HG03097 (cell line): ENCODE measurements at regions not wholly inside any gene's neighbourhood (a gene's known extent, or its start where the extent isn't known, plus 50 kb on each side); places are given as distances from the start of the nearest gene placed in this dataset.
"Not testable (repeated sequence)": the region's sequence is repeated elsewhere in the genome, so short reads cannot be mapped to it uniquely, and the experiment has no call there.

Source experiments
- ATAC-seq: cut with Tn5 transposase; IDR thresholded peaks from one replicate; pipeline ENCODE4 v1.9.1; 2021; ENCODE audit not compliant: unreplicated experiment, low FRiP score

DNA sequence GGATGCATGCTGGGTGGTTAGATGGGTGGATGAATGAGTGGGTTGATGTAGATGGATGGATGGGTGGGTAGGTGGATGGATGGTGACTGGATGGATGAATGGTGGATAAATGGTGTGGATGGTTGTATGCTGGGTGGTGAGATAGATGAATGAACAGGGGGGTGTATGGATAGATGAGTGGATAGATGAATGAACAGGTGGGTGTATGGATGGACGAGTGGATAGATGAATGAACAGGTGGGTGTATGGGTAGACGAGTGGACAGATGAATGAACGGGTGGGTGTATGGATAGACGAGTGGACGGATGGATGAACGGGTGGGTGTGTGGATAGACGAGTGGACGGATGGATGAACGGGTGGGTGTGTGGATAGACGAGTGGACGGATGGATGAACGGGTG lies 108.2 kb downstream of the NPIPB11 start:
- ATAC-seq: not testable (repeated sequence)

DNA sequence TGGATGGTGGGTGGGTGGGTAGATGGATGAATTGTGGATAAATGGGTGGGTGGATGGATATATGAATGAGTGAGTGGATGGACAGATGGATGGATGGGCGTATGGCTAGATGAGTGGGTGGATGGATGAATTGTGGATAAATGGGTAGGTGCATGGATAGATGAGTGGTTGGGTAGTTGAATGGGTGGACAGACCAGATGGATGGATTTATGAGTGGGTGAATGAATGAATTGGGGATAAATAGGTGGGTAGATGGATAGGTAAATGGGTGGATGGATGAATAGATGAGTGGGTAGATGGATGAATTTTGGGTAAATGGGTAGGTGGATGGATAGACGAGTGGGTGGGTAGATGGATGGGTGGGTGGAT lies 108.7 kb downstream of the NPIPB11 start:
- ATAC-seq: not testable (repeated sequence)

DNA sequence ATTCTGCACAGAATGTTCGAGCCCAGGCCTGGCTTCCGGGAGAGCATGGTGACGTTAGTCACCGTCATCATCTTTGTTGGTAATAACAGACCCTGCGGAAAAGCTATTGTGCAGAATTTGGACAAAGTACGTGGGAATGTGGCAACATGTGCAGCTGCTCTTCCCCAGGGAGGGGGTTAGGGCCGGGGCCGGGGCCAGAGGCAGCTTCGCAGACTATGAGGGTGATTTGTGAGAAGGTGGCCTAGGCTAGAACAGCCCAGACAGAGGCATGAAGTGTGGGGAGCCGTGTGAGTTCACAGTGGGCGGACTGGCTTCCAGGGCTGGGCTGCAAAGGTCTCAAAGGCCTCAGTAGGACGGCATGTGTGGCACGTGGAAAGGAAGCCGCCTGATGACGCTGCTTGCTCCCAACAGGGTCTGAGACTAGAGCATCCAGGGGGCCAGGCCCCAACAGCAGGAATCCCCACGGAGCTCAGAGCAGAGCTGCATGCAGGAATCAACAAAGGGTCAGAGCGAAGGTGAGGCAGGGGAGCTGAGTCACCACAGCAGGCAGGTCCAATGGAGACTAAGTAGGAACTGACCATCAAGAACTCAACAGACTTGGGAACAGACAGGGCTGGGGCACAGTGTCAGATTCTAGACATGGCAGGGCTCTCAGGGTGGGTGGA lies 109.2 kb downstream of the NPIPB11 start:
- ATAC-seq: not testable (repeated sequence)

DNA sequence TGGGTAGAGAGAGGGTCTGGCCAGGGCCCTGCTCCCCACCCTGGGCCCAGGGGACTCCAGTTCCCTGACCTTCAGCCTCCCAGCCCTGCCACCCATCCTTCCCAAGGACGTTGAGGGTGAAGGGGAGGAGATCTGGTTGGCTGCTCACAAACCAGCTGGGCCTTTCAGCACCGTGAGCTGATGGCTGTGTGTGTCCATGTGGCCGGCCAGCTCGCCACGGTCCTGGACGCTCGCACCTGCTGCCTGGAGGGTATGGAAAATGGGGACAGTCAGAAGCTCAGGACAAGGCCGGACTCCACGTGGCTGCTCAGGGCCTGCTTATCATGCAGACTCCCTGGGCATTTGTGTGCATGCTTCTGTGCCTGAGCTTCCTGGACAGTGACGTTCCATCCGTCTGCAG lies 110.3 kb downstream of the NPIPB11 start:
- ATAC-seq: not testable (repeated sequence)

DNA sequence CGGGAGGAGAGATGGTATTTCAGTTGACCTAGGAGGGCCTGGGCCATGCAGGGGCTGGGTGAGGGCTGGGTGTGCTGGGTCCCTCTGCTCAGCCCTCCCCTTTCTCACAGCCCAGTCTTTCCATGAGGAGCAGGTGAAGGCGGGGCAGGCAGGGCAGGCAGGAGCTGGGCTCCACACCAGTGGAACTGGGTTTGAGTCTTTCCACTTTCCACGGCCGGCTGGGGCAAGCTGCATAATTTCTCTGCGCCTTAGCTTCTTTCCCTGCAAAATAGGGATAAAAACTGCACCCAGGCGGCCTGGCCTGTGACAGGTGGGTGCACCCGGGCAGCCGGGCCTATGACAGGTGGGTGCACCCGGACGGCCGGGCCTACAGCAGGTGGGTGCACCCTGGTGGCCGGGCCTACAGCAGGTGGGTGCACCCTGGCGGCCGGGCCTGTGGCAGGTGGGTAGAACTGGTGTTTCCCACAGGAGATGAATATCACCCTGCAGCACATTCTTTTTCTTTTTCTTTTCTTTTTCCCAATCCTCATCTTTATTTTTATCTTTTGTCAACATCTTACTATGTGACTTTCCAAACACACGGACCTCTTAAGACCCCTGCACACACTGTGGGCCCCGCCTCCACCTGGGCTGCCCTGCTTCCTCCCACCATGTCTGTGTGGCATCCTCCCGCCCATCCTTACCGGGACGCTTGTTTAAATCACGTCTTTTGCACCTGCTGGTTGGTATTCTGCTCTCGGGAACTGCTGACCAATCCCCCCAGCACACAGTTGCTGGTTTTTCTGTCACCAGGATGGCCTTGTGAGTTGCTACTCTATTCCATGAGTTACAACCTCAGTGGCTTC lies 111.3 kb downstream of the NPIPB11 start:
- not testable (repeated sequence) for ATAC-seq

DNA sequence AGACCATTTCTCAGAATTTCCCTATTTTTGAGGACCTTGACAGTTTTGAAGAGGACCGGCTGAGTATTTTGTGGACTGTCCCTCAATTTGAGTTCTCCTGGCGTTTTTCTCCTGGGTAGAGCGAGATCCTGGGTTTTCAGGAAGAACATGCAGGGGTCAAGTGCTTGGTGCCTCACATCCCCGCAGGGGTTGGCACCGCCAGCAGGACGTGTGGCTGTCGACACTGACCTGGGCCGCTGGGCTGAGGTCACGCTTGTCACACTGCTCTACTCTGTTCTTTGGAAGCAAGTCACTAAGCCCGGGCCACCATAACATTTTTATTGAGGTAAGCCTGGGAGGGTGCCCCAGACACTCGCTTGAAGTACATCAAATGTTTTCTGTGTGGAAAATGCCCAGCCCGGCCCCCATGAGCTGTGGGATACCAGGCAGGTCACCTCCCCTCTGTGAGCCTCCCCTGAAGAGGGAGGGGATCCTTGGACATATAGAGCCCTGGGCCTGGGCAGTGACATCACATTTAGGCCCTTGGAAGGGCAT lies 112.0 kb downstream of the NPIPB11 start:
- ATAC-seq: not testable (repeated sequence)

DNA sequence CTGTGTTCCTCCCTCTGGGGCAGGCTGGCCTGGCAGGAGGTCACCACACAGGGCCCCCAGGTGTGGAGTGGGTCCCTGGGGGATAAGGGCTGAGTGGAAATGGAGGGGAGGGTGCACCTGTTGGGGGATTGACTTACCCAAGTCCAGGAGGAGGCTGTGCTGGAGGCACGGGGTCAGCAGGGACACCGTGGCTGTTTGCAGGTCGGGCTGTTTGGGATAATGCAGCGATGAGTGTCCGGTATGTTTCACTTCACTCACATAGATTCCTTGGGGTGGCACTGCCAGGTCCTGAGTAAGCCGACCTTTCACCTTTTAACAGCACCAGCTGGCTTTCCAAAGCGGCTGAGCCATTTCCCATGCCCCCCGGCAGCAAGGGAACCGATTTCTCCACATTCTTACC lies 113.0 kb downstream of the NPIPB11 start:
- not testable (repeated sequence) for ATAC-seq

DNA sequence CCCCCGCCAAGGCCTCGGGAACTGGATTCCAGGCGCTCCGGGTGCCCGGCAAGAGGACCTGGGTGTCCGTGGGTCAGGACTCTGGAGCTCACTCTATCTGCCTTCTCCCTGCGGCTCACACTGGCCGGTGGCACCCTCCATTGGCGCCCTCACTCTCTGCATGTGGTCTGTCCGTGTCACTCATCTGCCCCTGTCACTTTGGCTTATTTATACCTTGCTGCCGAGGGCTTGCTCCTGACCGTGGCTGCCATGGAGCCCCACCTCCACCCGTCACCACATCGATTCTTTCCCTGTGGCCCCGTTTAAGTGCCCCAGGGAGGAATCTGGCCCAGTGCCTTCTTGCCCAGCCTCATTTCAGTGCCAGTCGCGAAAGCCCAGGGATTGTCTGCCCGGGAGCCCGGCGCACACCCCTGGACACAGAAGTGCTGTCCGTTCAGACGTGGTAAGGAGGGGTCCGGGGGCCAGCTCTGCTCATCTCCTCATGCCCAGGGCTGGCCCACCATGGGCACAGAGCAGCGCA lies 113.5 kb downstream of the NPIPB11 start:
- ATAC-seq: not testable (repeated sequence)

DNA sequence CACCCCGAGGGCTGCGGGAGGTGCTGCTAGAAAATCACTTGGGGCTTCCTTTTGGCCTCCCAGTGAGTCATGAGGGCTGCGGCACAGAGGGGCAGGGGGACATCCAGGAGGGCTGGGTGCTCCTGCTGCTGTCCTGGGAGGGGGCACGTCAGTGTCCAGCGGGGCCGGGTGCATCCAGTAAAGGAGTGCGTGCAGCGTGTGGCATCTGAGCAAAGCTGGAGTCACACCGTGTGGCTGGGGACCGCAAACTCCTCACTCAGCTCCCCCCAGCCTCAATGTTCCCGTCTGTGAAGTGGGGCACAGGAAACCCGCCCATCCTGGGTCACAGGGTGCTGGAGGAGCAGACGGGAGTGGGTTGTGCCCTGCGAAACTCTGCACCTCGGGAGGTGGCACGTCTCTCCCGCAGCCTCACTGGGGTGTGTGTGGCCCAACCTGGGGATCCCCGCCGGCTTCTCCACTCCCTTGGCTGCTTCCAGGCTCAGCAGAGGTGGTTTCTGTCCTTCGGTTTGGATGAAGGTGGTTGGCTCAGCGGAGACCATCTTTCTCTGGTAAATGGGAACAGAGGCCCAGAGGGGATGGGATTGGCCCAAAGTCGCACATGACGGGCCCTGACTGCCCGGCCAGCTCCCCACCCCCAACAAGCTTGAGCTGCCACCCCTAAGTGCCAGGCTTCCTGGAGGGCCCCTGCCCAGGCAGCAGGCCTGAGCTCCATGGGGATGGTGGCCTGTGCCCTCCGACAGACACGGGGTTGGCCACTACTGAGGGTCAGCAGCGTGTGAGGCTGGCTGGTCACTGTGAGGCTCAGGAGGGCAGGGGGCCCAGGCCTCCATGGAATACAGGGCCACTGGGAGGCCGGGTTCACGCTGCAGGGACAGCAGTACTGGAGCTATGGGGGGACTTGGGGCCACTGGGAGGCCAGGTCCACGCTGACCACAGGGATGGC lies 114.9 kb downstream of the NPIPB11 start:
- ATAC-seq: not testable (repeated sequence)

DNA sequence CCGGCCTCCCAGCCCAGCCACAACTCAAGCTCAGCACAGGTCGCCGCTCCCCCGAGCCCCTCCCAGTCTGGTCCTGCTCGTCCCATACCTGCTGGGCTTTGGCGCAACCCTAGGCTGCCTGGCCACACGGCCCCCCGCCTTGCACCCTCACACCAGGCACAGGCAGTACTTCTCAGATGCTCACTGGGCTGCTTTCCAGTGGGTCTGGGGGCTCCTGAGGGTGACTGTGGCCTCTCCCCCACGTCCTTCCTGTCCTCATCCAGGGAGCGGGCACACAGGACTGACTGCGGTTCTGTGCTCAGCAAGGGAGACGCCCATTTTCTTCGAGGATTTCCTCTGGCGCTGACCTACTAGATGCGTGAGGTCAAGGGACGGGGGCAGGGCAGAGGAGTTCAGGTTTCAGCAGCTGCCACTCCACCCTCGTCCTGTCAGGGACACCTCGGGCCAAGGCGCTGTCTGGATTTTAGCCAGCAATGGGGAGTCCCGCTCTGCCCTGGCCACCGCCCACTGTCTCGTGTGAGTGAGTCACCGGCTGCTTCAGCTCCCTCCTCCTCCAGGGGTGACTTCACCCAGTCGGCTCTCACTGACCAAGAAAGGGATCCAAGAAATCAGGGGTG lies 115.8 kb downstream of the NPIPB11 start:
- ATAC-seq: peak; percentile 68

DNA sequence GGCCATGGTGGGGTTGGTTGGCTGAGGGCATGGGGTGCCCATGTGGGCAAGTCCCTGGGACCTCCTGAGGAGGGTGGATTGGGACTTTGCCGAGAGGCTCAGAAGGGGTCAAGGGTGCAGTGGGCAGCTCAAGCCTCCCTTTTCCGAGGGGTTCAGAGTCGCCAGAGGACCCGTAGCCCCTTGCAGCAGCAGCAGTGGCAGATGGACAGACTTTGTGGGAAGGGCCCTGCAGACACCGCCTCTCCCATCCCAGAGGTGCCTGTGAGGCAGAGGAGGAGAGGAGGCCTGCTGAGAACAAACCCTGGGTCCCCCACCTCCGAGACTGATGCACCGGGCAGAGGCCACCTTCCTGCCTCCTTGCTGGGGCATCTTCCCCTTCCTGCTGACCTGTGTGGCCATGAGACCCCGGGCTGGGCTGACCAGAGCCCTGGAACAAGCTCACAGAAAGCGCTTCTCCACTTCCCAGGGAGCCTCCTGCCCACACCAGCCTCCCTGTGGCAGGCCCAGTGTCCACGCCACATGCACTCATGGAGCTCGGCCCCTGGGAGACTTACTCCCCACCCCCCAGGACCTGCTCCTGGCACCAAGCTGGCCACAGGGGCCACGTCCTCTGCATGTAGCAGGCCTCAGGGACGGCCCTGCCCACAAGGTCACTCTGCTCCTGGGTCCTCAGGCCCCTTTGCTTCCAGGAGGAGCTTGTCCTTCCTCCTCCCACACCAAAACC lies 116.8 kb downstream of the NPIPB11 start:
- ATAC-seq: not testable (repeated sequence)

DNA sequence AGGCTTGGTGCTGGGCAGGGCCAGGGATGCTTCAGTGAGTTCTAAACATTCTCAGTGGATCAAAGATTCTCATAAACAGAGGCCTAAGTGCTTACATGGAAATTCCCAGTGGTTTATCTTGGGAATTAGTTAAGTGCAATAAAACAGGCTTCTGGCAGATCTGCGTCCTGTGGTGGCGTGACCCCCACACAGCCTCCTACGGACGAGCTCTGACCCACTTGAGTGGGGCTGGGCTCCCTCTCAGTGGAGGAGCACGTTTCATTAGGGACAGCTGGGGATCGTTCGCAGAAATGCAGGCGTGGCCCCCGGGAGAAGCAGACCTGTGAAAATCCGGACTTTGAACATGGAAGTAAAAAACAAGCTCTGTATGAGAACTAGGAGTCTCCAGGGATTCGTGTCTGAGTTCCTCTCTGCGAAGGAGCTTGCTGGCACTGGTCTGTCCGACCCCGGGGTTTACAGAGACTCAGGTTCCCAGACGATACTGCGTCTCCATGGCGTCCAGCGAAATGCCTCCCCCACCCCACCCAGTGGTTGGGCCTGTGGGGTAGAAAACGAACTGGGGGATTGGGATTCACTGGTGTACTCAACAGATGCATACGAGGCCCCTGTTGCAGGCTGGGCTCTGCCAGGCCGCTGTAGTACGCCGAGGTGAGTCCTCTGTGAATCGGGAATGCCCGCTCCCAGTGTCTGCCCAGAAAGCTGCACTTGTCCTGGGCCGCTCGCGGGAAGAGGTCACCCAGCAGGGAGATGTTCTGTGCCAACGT lies 117.6 kb downstream of the NPIPB11 start:
- ATAC-seq: not testable (repeated sequence)

DNA sequence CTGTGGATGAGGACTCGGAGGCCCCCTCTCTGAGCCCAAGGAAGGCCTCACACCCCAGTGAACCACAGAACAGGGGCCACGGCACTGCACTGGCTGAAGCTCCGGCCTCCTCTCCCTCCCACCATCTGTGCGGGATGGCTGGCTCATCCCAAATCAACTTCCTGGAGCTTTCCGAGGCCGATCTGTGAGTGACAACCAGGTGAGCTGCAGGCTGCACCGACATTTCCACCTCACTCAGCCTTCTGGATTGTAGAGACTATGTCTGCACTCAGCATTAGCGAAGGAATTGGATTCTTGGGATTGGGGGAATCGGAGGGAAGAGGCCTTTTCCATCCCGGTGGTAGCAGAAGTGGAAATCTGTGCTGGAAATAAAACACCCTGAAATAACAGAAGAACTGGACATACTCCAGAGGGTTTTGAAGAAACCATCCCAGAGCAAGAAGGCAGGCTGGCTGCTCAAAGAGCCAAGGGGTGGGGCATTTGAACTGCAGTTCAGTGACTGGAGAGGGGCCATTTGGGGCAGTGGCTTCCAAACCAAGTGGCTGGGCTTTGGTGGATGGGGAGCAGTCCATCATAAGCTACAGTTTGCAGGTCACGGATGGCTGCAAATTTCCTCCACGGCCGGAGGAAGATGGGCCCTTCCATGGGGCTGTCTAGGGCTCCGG lies 118.5 kb downstream of the NPIPB11 start:
- not testable (repeated sequence) for ATAC-seq

DNA sequence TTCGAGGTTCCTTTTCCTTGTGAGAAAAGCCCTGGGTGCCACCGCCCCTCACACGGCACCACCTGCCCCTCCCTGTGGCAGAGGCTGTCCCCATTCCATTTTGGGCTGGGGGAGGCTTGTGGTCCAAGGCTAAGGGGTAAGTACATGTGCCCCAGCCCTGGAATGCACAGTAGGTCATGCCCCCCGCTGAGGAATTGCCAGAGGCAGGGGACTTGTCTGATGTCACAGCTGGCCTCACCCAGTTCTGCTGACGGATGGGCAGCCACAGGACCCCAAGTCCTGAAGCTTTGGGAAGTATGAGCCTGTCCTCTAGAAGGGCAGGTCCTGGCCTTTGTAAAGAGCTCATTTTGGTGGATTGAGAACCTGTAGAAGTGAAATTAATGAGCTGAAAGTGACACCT lies 119.3 kb downstream of the NPIPB11 start:
- ATAC-seq: not testable (repeated sequence)

DNA sequence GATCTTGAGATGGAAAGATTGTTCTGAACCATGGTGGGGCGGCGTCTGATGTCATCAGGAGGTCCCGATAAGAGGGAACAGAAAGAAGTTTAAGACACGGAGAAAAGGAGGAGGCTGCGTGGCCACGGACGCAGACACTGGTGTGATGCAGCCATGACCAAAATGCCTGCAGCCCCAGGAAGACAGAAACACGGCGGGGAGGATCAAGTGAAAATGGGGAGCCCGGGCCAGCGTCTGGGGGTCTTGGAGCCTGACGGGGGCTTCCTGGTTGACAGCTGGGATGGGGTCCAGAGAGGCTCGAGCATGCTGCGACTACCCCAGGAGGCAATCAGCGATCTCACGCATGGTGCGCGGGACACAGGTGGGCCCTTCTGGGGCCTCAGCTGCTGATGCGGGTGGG lies 119.7 kb downstream of the NPIPB11 start:
- not testable (repeated sequence) for ATAC-seq

DNA sequence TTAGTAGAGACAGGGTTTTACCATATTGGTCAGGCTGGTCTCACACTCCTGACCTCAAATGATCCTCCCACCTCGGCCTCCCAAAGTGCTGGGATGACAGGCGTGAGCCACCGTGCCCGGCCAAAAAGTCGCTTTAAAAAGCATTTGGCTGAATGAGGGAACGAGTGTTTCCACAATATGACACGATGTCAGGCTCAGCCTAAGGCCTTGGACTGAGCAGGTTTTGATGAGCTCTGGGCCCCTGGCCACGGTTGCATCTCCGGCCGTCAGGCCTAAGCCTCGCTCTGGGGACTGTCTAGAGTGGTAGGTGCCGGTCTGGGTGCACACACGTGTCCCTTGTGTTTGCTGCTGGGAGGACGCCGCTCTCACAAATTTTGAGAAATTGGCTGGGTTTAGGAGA lies 120.3 kb downstream of the NPIPB11 start:
- not testable (repeated sequence) for ATAC-seq

DNA sequence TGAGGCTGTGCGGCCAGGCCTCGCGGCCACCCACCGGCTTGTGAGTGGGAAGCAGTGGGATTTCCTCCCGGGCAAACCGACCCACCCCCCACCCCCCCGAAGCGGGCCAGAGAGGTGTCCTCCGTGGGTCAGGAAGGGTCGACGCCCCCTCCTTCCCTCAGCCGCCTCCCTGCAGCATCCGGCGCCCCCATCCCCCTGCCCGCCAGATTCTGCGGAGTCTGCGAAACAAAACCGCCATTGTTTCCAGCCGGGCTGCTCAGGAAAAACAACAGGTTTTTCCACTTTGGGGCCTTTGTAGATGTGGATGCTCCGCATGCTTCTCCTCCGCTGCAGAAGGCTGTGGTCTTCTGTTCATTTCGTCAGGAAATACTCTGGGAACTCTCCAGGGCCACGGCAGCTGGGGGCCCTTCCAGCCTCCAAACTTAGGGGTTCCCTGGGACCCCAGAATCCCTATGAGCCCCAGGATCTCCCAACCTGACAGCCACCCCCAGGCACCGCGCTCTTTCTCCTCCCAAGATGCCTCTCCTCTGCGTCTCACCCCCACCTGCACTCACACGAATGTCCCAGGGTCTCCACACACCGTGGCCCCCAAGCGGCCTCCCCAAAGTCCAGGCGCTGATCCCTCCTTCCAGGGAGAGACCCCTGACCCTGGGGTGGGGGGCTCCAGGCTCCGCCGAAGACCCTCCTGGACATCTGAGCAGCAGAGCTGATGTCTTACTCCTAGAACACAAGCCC lies 121.2 kb downstream of the NPIPB11 start:
- ATAC-seq: not testable (repeated sequence)
